GM23338 (cell line): ENCODE measurements at regions not wholly inside any gene's neighbourhood (a gene's known extent, or its start where the extent isn't known, plus 50 kb on each side); places are given as distances from the start of the nearest gene placed in this dataset.

ENCODE experiments used
- ATAC-seq: fragments of 200-7000 bp; cut with Tn5 transposase; 3 replicates; pipeline ENCODE4 v1.9.1; 2020
- DNase-seq: peaks from one replicate; pipeline ENCODE4 v3.0.0-alpha.2; 2015; ENCODE audit warnings: low spot score
- H2AFZ ChIP-seq: fragments of 200-600 bp; sonication (generic); 2 replicates; pipeline ENCODE4 v1.8.0; 2016; ENCODE audit warnings: antibody characterized with exemption, mild to moderate bottlenecking, moderate library complexity
- H3F3A ChIP-seq: fragments of 200-600 bp; sonication (generic); replicated peaks from 2 replicates; pipeline ENCODE4 v1.8.0; 2017; ENCODE audit warnings: antibody characterized with exemption, mixed run types, low read depth
- H3K27ac ChIP-seq: fragments of 200-600 bp; sonication (generic); 2 replicates; pipeline ENCODE4 v1.6.1; 2016; ENCODE audit warnings: low read depth
- H3K27me3 ChIP-seq: fragments of 200-600 bp; sonication (generic); 2 replicates; pipeline ENCODE4 v1.8.0; 2016; ENCODE audit warnings: mild to moderate bottlenecking, mixed run types, moderate library complexity; ENCODE audit not compliant: insufficient read depth
- H3K36me3 ChIP-seq: fragments of 200-600 bp; sonication (generic); 2 replicates; pipeline ENCODE4 v1.8.0; 2016; ENCODE audit warnings: mild to moderate bottlenecking; ENCODE audit not compliant: insufficient read depth
- H3K4me1 ChIP-seq: fragments of 200-600 bp; sonication (generic); 2 replicates; pipeline ENCODE4 v1.8.0; 2016; ENCODE audit warnings: mild to moderate bottlenecking, moderate library complexity; ENCODE audit not compliant: insufficient read depth
- H3K4me2 ChIP-seq: fragments of 200-600 bp; sonication (generic); 2 replicates; pipeline ENCODE4 v1.7.1; 2017; ENCODE audit warnings: mixed run types
- H3K4me3 ChIP-seq: fragments of 200-600 bp; sonication (generic); 2 replicates; pipeline ENCODE4 v1.6.1; 2016; ENCODE audit warnings: mixed run types
- H3K79me2 ChIP-seq: fragments of 200-600 bp; sonication (generic); replicated peaks from 2 replicates; pipeline ENCODE4 v1.8.0; 2017; ENCODE audit warnings: mild to moderate bottlenecking; ENCODE audit not compliant: insufficient read depth
- H3K9me2 ChIP-seq: fragments of 200-600 bp; sonication (generic); 2 replicates; pipeline ENCODE4 v1.8.0; 2017; ENCODE audit not compliant: insufficient read depth
- H4K20me1 ChIP-seq: fragments of 200-600 bp; sonication (generic); replicated peaks from 2 replicates; pipeline ENCODE4 v1.8.0; 2017; ENCODE audit warnings: mild to moderate bottlenecking; ENCODE audit not compliant: insufficient read depth
- H3K27ac Mint-ChIP-seq: 2 replicates; pipeline ENCODE4 v1.8.0; 2020; ENCODE audit warnings: inconsistent platforms, mild to moderate bottlenecking, moderate library complexity, mixed read lengths
- H3K27me3 Mint-ChIP-seq: 3 replicates; pipeline ENCODE4 v1.8.0; 2022; ENCODE audit warnings: low read depth, mild to moderate bottlenecking, moderate library complexity, mixed read lengths, inconsistent platforms; ENCODE audit not compliant: insufficient read depth, poor library complexity
- H3K36me3 Mint-ChIP-seq: 3 replicates; pipeline ENCODE4 v1.8.0; 2021; ENCODE audit warnings: low read depth, mild to moderate bottlenecking, inconsistent platforms, moderate library complexity, mixed read lengths
- H3K4me1 Mint-ChIP-seq: 3 replicates; pipeline ENCODE4 v1.8.0; 2020; ENCODE audit warnings: mild to moderate bottlenecking, inconsistent platforms, mixed read lengths
- H3K4me3 Mint-ChIP-seq: 3 replicates; pipeline ENCODE4 v1.8.0; 2021; ENCODE audit warnings: moderate library complexity, mild to moderate bottlenecking, inconsistent platforms, mixed read lengths
- H3K9me3 Mint-ChIP-seq: 3 replicates; pipeline ENCODE4 v1.8.0; 2020; ENCODE audit warnings: moderate library complexity, mild to moderate bottlenecking, inconsistent platforms, mixed read lengths
- CREB1 ChIP-seq: fragments of 250-450 bp; sonication (Bioruptor Pico); IDR thresholded peaks from 2 replicates; pipeline ENCODE4 v1.5.0; 2020; ENCODE audit warnings: low read depth, mild to moderate bottlenecking, moderate library complexity
- ETS1 ChIP-seq: IDR thresholded peaks from 2 replicates; pipeline ENCODE4 v1.6.1; 2016; ENCODE audit warnings: antibody characterized with exemption
- EZH2 ChIP-seq: fragments of 200-600 bp; sonication (generic); IDR thresholded peaks from one replicate; pipeline ENCODE4 v1.8.0; 2017; ENCODE audit warnings: antibody characterized with exemption, mild to moderate bottlenecking, low read depth; ENCODE audit not compliant: unreplicated experiment
- EZH2phosphoT487 ChIP-seq: fragments of 200-600 bp; sonication (generic); IDR thresholded peaks from one replicate; pipeline ENCODE4 v1.8.1; 2018; ENCODE audit warnings: antibody characterized with exemption; ENCODE audit not compliant: unreplicated experiment
- JUNB ChIP-seq: IDR thresholded peaks from one replicate; pipeline ENCODE4 v1.6.1; 2016; ENCODE audit warnings: antibody characterized with exemption; ENCODE audit not compliant: unreplicated experiment
- NANOG ChIP-seq: IDR thresholded peaks from 2 replicates; pipeline ENCODE4 v1.6.1; 2016; ENCODE audit warnings: antibody characterized with exemption, borderline replicate concordance
- REST ChIP-seq: IDR thresholded peaks from one replicate; pipeline ENCODE4 v1.6.1; 2018; ENCODE audit warnings: antibody characterized with exemption; ENCODE audit not compliant: unreplicated experiment
- STAT1 ChIP-seq: IDR thresholded peaks from one replicate; pipeline ENCODE4 v1.6.1; 2016; ENCODE audit warnings: antibody characterized with exemption; ENCODE audit not compliant: unreplicated experiment
- ZNF331 ChIP-seq: fragments of 250-450 bp; sonication (Bioruptor Pico); IDR thresholded peaks from 2 replicates; pipeline ENCODE4 v1.5.0; 2020; ENCODE audit warnings: low read depth, mild to moderate bottlenecking, moderate library complexity

- TF ChIP-seq CREB1 (CRISPR knock-in tag): no peak
These were observed 204.8 kb downstream of the KLF12 start (continued) for GRCh38 chr13:73929287-73929932.

- H3K4me1 ChIP-seq: peaks cover 25% of the 10 kb centered on the region
- Mint-ChIP-seq H3K36me3 (no peaks in the 10 kb centered on the region), H3K9me3 (no peaks in the 10 kb centered on the region; the same call in 2 of the 3 replicates), H3K4me3 (no peak overlapping the region), H3K27ac (no peak overlapping the region), H3K4me1 (peaks cover 26% of the 10 kb centered on the region), H3K27me3 (no peaks in the 10 kb centered on the region)
- H3K27me3 ChIP-seq: no peaks in the 10 kb centered on the region
- no peaks in the 10 kb centered on the region for H3K9me2 ChIP-seq
- no peak overlapping the region for H2AFZ ChIP-seq
- no peak overlapping the region for H3K4me2 ChIP-seq
- H3K79me2 ChIP-seq: no peaks in the 10 kb centered on the region
- H3K4me3 ChIP-seq: no peak overlapping the region
- H4K20me1 ChIP-seq: no peaks in the 10 kb centered on the region
- ATAC-seq: no peak
- H3K36me3 ChIP-seq: no peaks in the 10 kb centered on the region
- DNase-seq: no peak
- no peaks in the 10 kb centered on the region for H3F3A ChIP-seq
- no peak overlapping the region for H3K27ac ChIP-seq
- TF ChIP-seq REST (no peak), STAT1 (no peak), ETS1 (no peak), NANOG (no peak), JUNB (no peak)
These were observed 209.6 kb downstream of the KLF12 start for GRCh38 chr13:73924607-73925006.

GRCh38 chr13:73922493-73923393, 211.5 kb downstream of the KLF12 start:
- TF ChIP-seq CREB1 (CRISPR knock-in tag): no peak
- no peak for TF ChIP-seq EZH2phosphoT487
- TF ChIP-seq ZNF331 (CRISPR knock-in tag): no peak
- TF ChIP-seq EZH2: no peak
- no peak for TF ChIP-seq STAT1
- TF ChIP-seq REST: no peak
- TF ChIP-seq NANOG: no peak
- Mint-ChIP-seq H3K4me3 (no peak overlapping the region), H3K9me3 (no peaks in the 10 kb centered on the region; the same call in 2 of the 3 replicates), H3K36me3 (no peaks in the 10 kb centered on the region), H3K4me1 (peaks cover 29% of the 10 kb centered on the region), H3K27me3 (no peaks in the 10 kb centered on the region), H3K27ac (no peak overlapping the region)
- H3K27ac ChIP-seq: no peak overlapping the region
- ATAC-seq: peak; percentile 54
- H3F3A ChIP-seq: no peaks in the 10 kb centered on the region
- no peak overlapping the region for H3K4me2 ChIP-seq
- peaks cover 28% of the 10 kb centered on the region for H3K4me1 ChIP-seq
- no peaks in the 10 kb centered on the region for H4K20me1 ChIP-seq
- H2AFZ ChIP-seq: no peak overlapping the region
- no peak overlapping the region for H3K4me3 ChIP-seq
- no peaks in the 10 kb centered on the region for H3K36me3 ChIP-seq
- no peaks in the 10 kb centered on the region for H3K9me2 ChIP-seq
- no peaks in the 10 kb centered on the region for H3K27me3 ChIP-seq
- no peaks in the 10 kb centered on the region for H3K79me2 ChIP-seq
- no peak for DNase-seq
